Medulla oblongata (tissue), 1 donor: ENCODE measurements at regions not wholly inside any gene's neighbourhood (a gene's known extent, or its start where the extent isn't known, plus 50 kb on each side); places are given as distances from the start of the nearest gene placed in this dataset.
"Not testable (repeated sequence)": the region's sequence is repeated elsewhere in the genome, so short reads cannot be mapped to it uniquely, and the experiment has no call there.

Experiments
- DNase-seq: peaks from one replicate; pipeline ENCODE4 v3.0.0-alpha.2; 2015; ENCODE audit errors: extremely low spot score

GRCh38 chr20:12577213-12577612 is 431.6 kb upstream of the SPTLC3 start:
- no peak for DNase-seq

- peak; percentile 14 for DNase-seq
Measured at GRCh38 chr20:12581644-12582289, 427.0 kb upstream of the SPTLC3 start.

- not testable (repeated sequence) for DNase-seq
Measured at GRCh38 chr20:12582710-12583109, 426.1 kb upstream of the SPTLC3 start.

GRCh38 chr20:12591949-12592470 is 416.8 kb upstream of the SPTLC3 start:
- no peak for DNase-seq

GRCh38 chr20:12592756-12593155 is 416.0 kb upstream of the SPTLC3 start:
- DNase-seq = no peak

GRCh38 chr20:12593342-12593873 is 415.4 kb upstream of the SPTLC3 start:
- DNase-seq = no peak

GRCh38 chr20:12594410-12595088 is 414.2 kb upstream of the SPTLC3 start:
- DNase-seq = no peak

GRCh38 chr20:12595841-12596240 is 412.9 kb upstream of the SPTLC3 start:
- DNase-seq = no peak

GRCh38 chr20:12596863-12597262 is 411.9 kb upstream of the SPTLC3 start:
- no peak for DNase-seq

GRCh38 chr20:12597551-12597950 is 411.2 kb upstream of the SPTLC3 start:
- no peak for DNase-seq

GRCh38 chr20:12598894-12599293 is 409.9 kb upstream of the SPTLC3 start:
- no peak for DNase-seq

GRCh38 chr20:12599494-12599893 is 409.3 kb upstream of the SPTLC3 start:
- no peak for DNase-seq

- DNase-seq = no peak
Measured at GRCh38 chr20:12605751-12606150, 403.0 kb upstream of the SPTLC3 start.

- no peak for DNase-seq
Measured at GRCh38 chr20:12610871-12611270, 397.9 kb upstream of the SPTLC3 start.

GRCh38 chr20:12614764-12615163 is 394.0 kb upstream of the SPTLC3 start:
- DNase-seq = no peak

GRCh38 chr20:12617076-12617475 is 391.7 kb upstream of the SPTLC3 start:
- no peak for DNase-seq

- DNase-seq = no peak
Measured at GRCh38 chr20:12623870-12624269, 384.9 kb upstream of the SPTLC3 start.

GRCh38 chr20:12627485-12627884 is 381.3 kb upstream of the SPTLC3 start:
- no peak for DNase-seq

GRCh38 chr20:12638633-12639312 is 370.0 kb upstream of the SPTLC3 start:
- DNase-seq = no peak

GRCh38 chr20:12640251-12640650 is 368.5 kb upstream of the SPTLC3 start:
- no peak for DNase-seq

GRCh38 chr20:12641619-12642018 is 367.2 kb upstream of the SPTLC3 start:
- no peak for DNase-seq

GRCh38 chr20:12644461-12644860 is 364.3 kb upstream of the SPTLC3 start:
- DNase-seq = no peak

- no peak for DNase-seq
Measured at GRCh38 chr20:12649234-12649633, 359.5 kb upstream of the SPTLC3 start.
